Transverse colon (tissue), 4 donors: ENCODE measurements at regions not wholly inside any gene's neighbourhood (a gene's known extent, or its start where the extent isn't known, plus 50 kb on each side); places are given as distances from the start of the nearest gene placed in this dataset.

Experiments used
- CTCF ChIP-seq, 5 experiments: fragments of 200-600 bp in 3 of 5; fragments of 450-650 bp in 2 of 5; sonication (generic) in 3 of 5; IDR thresholded peaks; 1 replicate in 2 of 5; 2 replicates in 3 of 5; pipeline ENCODE4 v1.5.1; 2016 to 2017; ENCODE audit warnings: antibody characterized with exemption in 5 of 5, inconsistent platforms in 3 of 5, mild to moderate bottlenecking in 2 of 5, moderate library complexity in 1 of 5
- POLR2AphosphoS5 ChIP-seq, 3 donors: sonication (generic); formaldehyde crosslinking; IDR thresholded peaks; one replicate each; pipeline ENCODE4 v1.6.1; 2016; ENCODE audit warnings: antibody characterized with exemption in 3 of 3

GRCh38 chr21:16426936-16427335, 697.2 kb downstream of the USP25 start:
- TF ChIP-seq CTCF (IDR thresholded peaks at IDR 0.05) (no peak), POLR2AphosphoS5 (IDR thresholded peaks at IDR 0.05) (no peak)
